Gastrocnemius medialis (tissue), 4 donors: ENCODE measurements at regions not wholly inside any gene's neighbourhood (a gene's known extent, or its start where the extent isn't known, plus 50 kb on each side); places are given as distances from the start of the nearest gene placed in this dataset.

Source experiments
- CTCF ChIP-seq, 5 experiments: fragments of 450-650 bp in 3 of 5; fragments of 200-600 bp in 2 of 5; sonication (generic) in 2 of 5; IDR thresholded peaks in 4 of 5; conservative IDR thresholded peaks in 1 of 5; 1 replicate in 4 of 5; 2 replicates in 1 of 5; pipeline ENCODE4 v1.5.1; 2016 to 2019; ENCODE audit warnings: antibody characterized with exemption in 5 of 5, mild to moderate bottlenecking in 3 of 5, moderate library complexity in 3 of 5
- POLR2A ChIP-seq, 2 donors: fragments of 450-650 bp; IDR thresholded peaks; one replicate each; pipeline ENCODE4 v1.6.1; 2017; ENCODE audit warnings: antibody characterized with exemption in 2 of 2, mild to moderate bottlenecking in 2 of 2, moderate library complexity in 2 of 2

- TF ChIP-seq CTCF (IDR thresholded peaks at IDR 0.05 in 4 of 5, conservative IDR thresholded peaks at IDR 0.05 in 1 of 5) (no peak), POLR2A (IDR thresholded peaks at IDR 0.05) (no peak)
These were observed 254.3 kb downstream of the NDFIP2 start for GRCh38 chr13:79735228-79735627.
